Spleen (tissue), 7 donors: ENCODE measurements at regions not wholly inside any gene's neighbourhood (a gene's known extent, or its start where the extent isn't known, plus 50 kb on each side); places are given as distances from the start of the nearest gene placed in this dataset.

Source experiments
- POLR2A ChIP-seq, 3 donors: fragments of 450-650 bp; IDR thresholded peaks; one replicate each; pipeline ENCODE4 v1.5.1; 2017; ENCODE audit warnings: antibody characterized with exemption in 3 of 3, mild to moderate bottlenecking in 1 of 3
- TF ChIP-seq, protein P1 (sequence below), 11 experiments: fragments of 200-600 bp in 7 of 11; fragments of 450-650 bp in 4 of 11; sonication (generic) in 4 of 11; IDR thresholded peaks in 8 of 11; conservative IDR thresholded peaks in 3 of 11; 1 replicate in 7 of 11; 2 replicates in 4 of 11; pipeline versions ENCODE4 v1.4.0 to v1.8.0; 2016 to 2021; ENCODE audit warnings: antibody characterized with exemption in 11 of 11, inconsistent platforms in 4 of 11, mild to moderate bottlenecking in 1 of 11
- donor health status: DM: no; HTN: no; CAD: no; lungs with moderate emphysema.
- donor health status: DM: no; HTN: no; CAD: no.
- donor health status: DM: no; HTN: no; CAD: no.

DNA sequence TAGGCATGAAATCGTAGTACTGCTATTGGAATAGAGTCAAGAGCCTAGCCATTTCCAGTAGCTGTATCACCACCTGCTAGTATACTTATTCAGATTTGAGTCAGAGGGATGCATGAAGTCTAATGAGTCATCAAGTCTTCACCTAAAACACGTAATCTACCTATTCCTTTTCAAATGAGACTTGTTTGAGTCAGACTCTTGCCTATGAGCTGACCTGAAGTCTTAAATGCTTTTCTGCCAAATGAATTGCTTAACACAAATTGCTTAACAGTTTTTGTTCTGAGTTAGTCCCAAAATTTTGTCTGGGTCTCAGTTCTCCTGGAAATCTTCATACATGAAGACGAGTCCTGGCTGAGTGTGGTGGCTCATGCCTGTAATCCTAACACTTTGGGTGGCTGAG lies 165.2 kb downstream of the GNAT3 start:
- TF ChIP-seq, protein P1, sequence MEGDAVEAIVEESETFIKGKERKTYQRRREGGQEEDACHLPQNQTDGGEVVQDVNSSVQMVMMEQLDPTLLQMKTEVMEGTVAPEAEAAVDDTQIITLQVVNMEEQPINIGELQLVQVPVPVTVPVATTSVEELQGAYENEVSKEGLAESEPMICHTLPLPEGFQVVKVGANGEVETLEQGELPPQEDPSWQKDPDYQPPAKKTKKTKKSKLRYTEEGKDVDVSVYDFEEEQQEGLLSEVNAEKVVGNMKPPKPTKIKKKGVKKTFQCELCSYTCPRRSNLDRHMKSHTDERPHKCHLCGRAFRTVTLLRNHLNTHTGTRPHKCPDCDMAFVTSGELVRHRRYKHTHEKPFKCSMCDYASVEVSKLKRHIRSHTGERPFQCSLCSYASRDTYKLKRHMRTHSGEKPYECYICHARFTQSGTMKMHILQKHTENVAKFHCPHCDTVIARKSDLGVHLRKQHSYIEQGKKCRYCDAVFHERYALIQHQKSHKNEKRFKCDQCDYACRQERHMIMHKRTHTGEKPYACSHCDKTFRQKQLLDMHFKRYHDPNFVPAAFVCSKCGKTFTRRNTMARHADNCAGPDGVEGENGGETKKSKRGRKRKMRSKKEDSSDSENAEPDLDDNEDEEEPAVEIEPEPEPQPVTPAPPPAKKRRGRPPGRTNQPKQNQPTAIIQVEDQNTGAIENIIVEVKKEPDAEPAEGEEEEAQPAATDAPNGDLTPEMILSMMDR (IDR thresholded peaks at IDR 0.05 in 8 of 11, conservative IDR thresholded peaks at IDR 0.05 in 3 of 11): no peak
- no peak for TF ChIP-seq POLR2A (IDR thresholded peaks at IDR 0.05)
